ENCODE measurements at regions not wholly inside any gene's neighbourhood (a gene's known extent, or its start where the extent isn't known, plus 50 kb on each side); places are given as distances from the start of the nearest gene placed in this dataset.

- no peak for DNase-seq (ENCODE audit: low spot score)
These were observed 139.8 kb upstream of the HNMT start for GRCh38 chr2:137824501-137824900.

- no peak for DNase-seq (ENCODE audit: low spot score)
These were observed 137.6 kb upstream of the HNMT start for GRCh38 chr2:137826373-137827372.

GRCh38 chr2:137828624-137829023, 135.6 kb upstream of the HNMT start:
- no peak for DNase-seq (ENCODE audit: low spot score)

GRCh38 chr2:137829251-137829650, 135.0 kb upstream of the HNMT start:
- DNase-seq (ENCODE audit: low spot score), result no peak

- DNase-seq (ENCODE audit: low spot score), result no peak
These were observed 129.4 kb upstream of the HNMT start for GRCh38 chr2:137834760-137835379.

- DNase-seq (ENCODE audit: low spot score), result no peak
These were observed 127.6 kb upstream of the HNMT start for GRCh38 chr2:137836671-137837070.

GRCh38 chr2:137837830-137838229, 126.4 kb upstream of the HNMT start:
- no peak for DNase-seq (ENCODE audit: low spot score)

- DNase-seq (ENCODE audit: low spot score), result peak; percentile 29
These were observed 125.8 kb upstream of the HNMT start for GRCh38 chr2:137838255-137839092.

- no peak for DNase-seq (ENCODE audit: low spot score)
These were observed 121.8 kb upstream of the HNMT start for GRCh38 chr2:137842430-137842829.

- DNase-seq (ENCODE audit: low spot score), result no peak
These were observed 121.3 kb upstream of the HNMT start for GRCh38 chr2:137842952-137843351.

GRCh38 chr2:137845422-137845821, 118.9 kb upstream of the HNMT start:
- no peak for DNase-seq (ENCODE audit: low spot score)

GRCh38 chr2:137846993-137847392, 117.3 kb upstream of the HNMT start:
- no peak for DNase-seq (ENCODE audit: low spot score)

- DNase-seq (ENCODE audit: low spot score), result no peak
These were observed 116.8 kb upstream of the HNMT start for GRCh38 chr2:137847443-137847842.

- no peak for DNase-seq (ENCODE audit: low spot score)
These were observed 106.4 kb upstream of the HNMT start for GRCh38 chr2:137857881-137858280.

- DNase-seq (ENCODE audit: low spot score), result no peak
These were observed 101.6 kb upstream of the HNMT start for GRCh38 chr2:137862651-137863050.

GRCh38 chr2:137865954-137866540, 98.2 kb upstream of the HNMT start:
- DNase-seq (ENCODE audit: low spot score), result peak; percentile 12

- no peak for DNase-seq (ENCODE audit: low spot score)
These were observed 93.6 kb upstream of the HNMT start for GRCh38 chr2:137870682-137871081.

- DNase-seq (ENCODE audit: low spot score), result no peak
These were observed 91.7 kb upstream of the HNMT start for GRCh38 chr2:137872577-137872976.

- no peak for DNase-seq (ENCODE audit: low spot score)
These were observed 90.6 kb upstream of the HNMT start for GRCh38 chr2:137873536-137874244.

- no peak for DNase-seq (ENCODE audit: low spot score)
These were observed 85.2 kb upstream of the HNMT start for GRCh38 chr2:137879121-137879520.

GRCh38 chr2:137881711-137882110, 82.6 kb upstream of the HNMT start:
- no peak for DNase-seq (ENCODE audit: low spot score)
